ENCODE measurements at regions not wholly inside any gene's neighbourhood (a gene's known extent, or its start where the extent isn't known, plus 50 kb on each side); places are given as distances from the start of the nearest gene placed in this dataset.

- no peak overlapping the region for H3K27ac Mint-ChIP-seq
- H3K27me3 Mint-ChIP-seq (ENCODE audit: low read depth): no peaks in the 10 kb centered on the region
- DNase-seq (no peak), ATAC-seq (no peak)
- CTCF ChIA-PET: no interaction called here
- H3K4me3 Mint-ChIP-seq: no peak overlapping the region
- no peaks in the 10 kb centered on the region for H3K9me3 Mint-ChIP-seq (ENCODE audit: insufficient read depth)
- POLR2A ChIA-PET: no interaction called here
- no peaks in the 10 kb centered on the region for H3K4me1 Mint-ChIP-seq (ENCODE audit: low read depth)
- H3K36me3 Mint-ChIP-seq (ENCODE audit: low read depth): no peaks in the 10 kb centered on the region
These were observed 1183.3 kb downstream of the SLITRK1 start for GRCh38 chr13:82698941-82699340.

GRCh38 chr13:82698383-82698782, 1183.9 kb downstream of the SLITRK1 start:
- POLR2A ChIA-PET: no interaction called here

GRCh38 chr13:82693607-82694006, 1188.7 kb downstream of the SLITRK1 start:
- H3K9me3 Mint-ChIP-seq (ENCODE audit: insufficient read depth): no peaks in the 10 kb centered on the region
- ChIA-PET CTCF (no interaction called here), POLR2A (no interaction called here)
- no peaks in the 10 kb centered on the region for H3K27me3 Mint-ChIP-seq (ENCODE audit: low read depth)
- ATAC-seq (no peak), DNase-seq (no peak)
- H3K27ac Mint-ChIP-seq: no peak overlapping the region
- peaks cover 3% of the 10 kb centered on the region for H3K4me1 Mint-ChIP-seq (ENCODE audit: low read depth)
- H3K36me3 Mint-ChIP-seq (ENCODE audit: low read depth): no peaks in the 10 kb centered on the region
- no peak overlapping the region for H3K4me3 Mint-ChIP-seq

More at GRCh38 chr13:82698383-82698782, 1183.9 kb downstream of the SLITRK1 start:
- no peak for ATAC-seq
- H3K4me1 Mint-ChIP-seq (ENCODE audit: low read depth): no peaks in the 10 kb centered on the region
- CTCF ChIA-PET: no interaction called here
- H3K36me3 Mint-ChIP-seq (ENCODE audit: low read depth): no peaks in the 10 kb centered on the region
- DNase-seq: no peak
- H3K27me3 Mint-ChIP-seq (ENCODE audit: low read depth): no peaks in the 10 kb centered on the region
- H3K9me3 Mint-ChIP-seq (ENCODE audit: insufficient read depth): no peaks in the 10 kb centered on the region
- no peak overlapping the region for H3K27ac Mint-ChIP-seq
- H3K4me3 Mint-ChIP-seq: no peak overlapping the region

GRCh38 chr13:82688400-82688994, 1193.8 kb downstream of the SLITRK1 start:
- POLR2A ChIA-PET: no interaction called here
- peak; percentile 64 for ATAC-seq
- peaks cover 13% of the 10 kb centered on the region for H3K4me1 Mint-ChIP-seq (ENCODE audit: low read depth)
- H3K27me3 Mint-ChIP-seq (ENCODE audit: low read depth): no peaks in the 10 kb centered on the region
- peaks cover 4% of the 10 kb centered on the region for H3K9me3 Mint-ChIP-seq (ENCODE audit: insufficient read depth)
- no peaks in the 10 kb centered on the region for H3K36me3 Mint-ChIP-seq (ENCODE audit: low read depth)
- CTCF ChIA-PET: no interaction called here
- H3K4me3 Mint-ChIP-seq: peak overlapping the region; percentile 60
- H3K27ac Mint-ChIP-seq: peak overlapping the region; percentile 69
- DNase-seq: no peak

- Mint-ChIP-seq H3K9me3 (ENCODE audit: insufficient read depth) (peaks cover 4% of the 10 kb centered on the region), H3K36me3 (ENCODE audit: low read depth) (no peaks in the 10 kb centered on the region), H3K4me3 (peak overlapping the region; percentile 60), H3K4me1 (ENCODE audit: low read depth) (peaks cover 13% of the 10 kb centered on the region), H3K27ac (no peak overlapping the region), H3K27me3 (ENCODE audit: low read depth) (no peaks in the 10 kb centered on the region)
- DNase-seq: no peak
- no peak for ATAC-seq
- POLR2A ChIA-PET: no interaction called here
- CTCF ChIA-PET: no interaction called here
These were observed 1194.4 kb downstream of the SLITRK1 start for GRCh38 chr13:82687884-82688283.

- Mint-ChIP-seq H3K27ac (no peak overlapping the region), H3K27me3 (ENCODE audit: low read depth) (no peaks in the 10 kb centered on the region), H3K36me3 (ENCODE audit: low read depth) (no peaks in the 10 kb centered on the region), H3K4me1 (ENCODE audit: low read depth) (no peaks in the 10 kb centered on the region), H3K9me3 (ENCODE audit: insufficient read depth) (peaks cover 4% of the 10 kb centered on the region), H3K4me3 (no peak overlapping the region)
- ChIA-PET POLR2A (no interaction called here), CTCF (no interaction called here)
- no peak for ATAC-seq
- no peak for DNase-seq
These were observed 1200.7 kb downstream of the SLITRK1 start for GRCh38 chr13:82681535-82681934.

GRCh38 chr13:82678052-82678451, 1204.2 kb downstream of the SLITRK1 start:
- H3K4me3 Mint-ChIP-seq: no peak overlapping the region
- no peaks in the 10 kb centered on the region for H3K9me3 Mint-ChIP-seq (ENCODE audit: insufficient read depth)
- POLR2A ChIA-PET: no interaction called here
- H3K27me3 Mint-ChIP-seq (ENCODE audit: low read depth): no peaks in the 10 kb centered on the region
- no peak overlapping the region for H3K27ac Mint-ChIP-seq
- H3K36me3 Mint-ChIP-seq (ENCODE audit: low read depth): no peaks in the 10 kb centered on the region
- DNase-seq (no peak), ATAC-seq (no peak)
- CTCF ChIA-PET: no interaction called here
- H3K4me1 Mint-ChIP-seq (ENCODE audit: low read depth): no peaks in the 10 kb centered on the region

GRCh38 chr13:82675024-82675423, 1207.2 kb downstream of the SLITRK1 start:
- Mint-ChIP-seq H3K4me1 (ENCODE audit: low read depth) (no peaks in the 10 kb centered on the region), H3K4me3 (no peak overlapping the region), H3K27me3 (ENCODE audit: low read depth) (no peaks in the 10 kb centered on the region), H3K27ac (no peak overlapping the region), H3K36me3 (ENCODE audit: low read depth) (no peaks in the 10 kb centered on the region), H3K9me3 (ENCODE audit: insufficient read depth) (no peaks in the 10 kb centered on the region)
- no peak for ATAC-seq
- CTCF ChIA-PET: no interaction called here
- no peak for DNase-seq
- POLR2A ChIA-PET: no interaction called here

- ATAC-seq (no peak), DNase-seq (no peak)
- no peak overlapping the region for H3K27ac Mint-ChIP-seq
- no peaks in the 10 kb centered on the region for H3K27me3 Mint-ChIP-seq (ENCODE audit: low read depth)
- ChIA-PET CTCF (no interaction called here), POLR2A (no interaction called here)
- H3K4me3 Mint-ChIP-seq: no peak overlapping the region
- H3K9me3 Mint-ChIP-seq (ENCODE audit: insufficient read depth): no peaks in the 10 kb centered on the region
- no peaks in the 10 kb centered on the region for H3K36me3 Mint-ChIP-seq (ENCODE audit: low read depth)
- no peaks in the 10 kb centered on the region for H3K4me1 Mint-ChIP-seq (ENCODE audit: low read depth)
These were observed 1207.7 kb downstream of the SLITRK1 start for GRCh38 chr13:82674546-82674945.

- H3K27ac Mint-ChIP-seq: no peak overlapping the region
- no peaks in the 10 kb centered on the region for H3K36me3 Mint-ChIP-seq (ENCODE audit: low read depth)
- H3K4me1 Mint-ChIP-seq (ENCODE audit: low read depth): no peaks in the 10 kb centered on the region
- ChIA-PET POLR2A (no interaction called here), CTCF (no interaction called here)
- no peaks in the 10 kb centered on the region for H3K27me3 Mint-ChIP-seq (ENCODE audit: low read depth)
- H3K4me3 Mint-ChIP-seq: no peak overlapping the region
- ATAC-seq: no peak
- no peaks in the 10 kb centered on the region for H3K9me3 Mint-ChIP-seq (ENCODE audit: insufficient read depth)
- no peak for DNase-seq
These were observed 1210.0 kb downstream of the SLITRK1 start for GRCh38 chr13:82672248-82672647.

- Mint-ChIP-seq H3K4me3 (no peak overlapping the region), H3K9me3 (ENCODE audit: insufficient read depth) (peaks cover 4% of the 10 kb centered on the region), H3K4me1 (ENCODE audit: low read depth) (no peaks in the 10 kb centered on the region), H3K27ac (no peak overlapping the region), H3K36me3 (ENCODE audit: low read depth) (no peaks in the 10 kb centered on the region), H3K27me3 (ENCODE audit: low read depth) (no peaks in the 10 kb centered on the region)
- ChIA-PET POLR2A (no interaction called here), CTCF (no interaction called here)
- ATAC-seq (no peak), DNase-seq (no peak)
These were observed 1218.1 kb downstream of the SLITRK1 start for GRCh38 chr13:82664183-82664582.

GRCh38 chr13:82661126-82661525, 1221.1 kb downstream of the SLITRK1 start:
- CTCF ChIA-PET: no interaction called here
- Mint-ChIP-seq H3K9me3 (ENCODE audit: insufficient read depth) (peaks cover 4% of the 10 kb centered on the region), H3K4me3 (no peak overlapping the region), H3K27me3 (ENCODE audit: low read depth) (no peaks in the 10 kb centered on the region), H3K36me3 (ENCODE audit: low read depth) (no peaks in the 10 kb centered on the region), H3K4me1 (ENCODE audit: low read depth) (no peaks in the 10 kb centered on the region), H3K27ac (no peak overlapping the region)
- POLR2A ChIA-PET: no interaction called here
- ATAC-seq (no peak), DNase-seq (no peak)

- no peak for ATAC-seq
- POLR2A ChIA-PET: no interaction called here
- H3K4me3 Mint-ChIP-seq: no peak overlapping the region
- CTCF ChIA-PET: no interaction called here
- H3K36me3 Mint-ChIP-seq (ENCODE audit: low read depth): no peaks in the 10 kb centered on the region
- peaks cover 4% of the 10 kb centered on the region for H3K9me3 Mint-ChIP-seq (ENCODE audit: insufficient read depth)
- H3K4me1 Mint-ChIP-seq (ENCODE audit: low read depth): no peaks in the 10 kb centered on the region
- H3K27me3 Mint-ChIP-seq (ENCODE audit: low read depth): no peaks in the 10 kb centered on the region
- H3K27ac Mint-ChIP-seq: no peak overlapping the region
- no peak for DNase-seq
These were observed 1223.5 kb downstream of the SLITRK1 start for GRCh38 chr13:82658811-82659210.
